ENCODE measurements at regions not wholly inside any gene's neighbourhood (a gene's known extent, or its start where the extent isn't known, plus 50 kb on each side); places are given as distances from the start of the nearest gene placed in this dataset.
"Not testable (repeated sequence)": the region's sequence is repeated elsewhere in the genome, so short reads cannot be mapped to it uniquely, and the experiment has no call there.

GRCh38 chr12:82600379-82600778 is 86.3 kb upstream of the TMTC2 start:
- TF ChIP-seq ZNF274 (IDR thresholded peaks at IDR 0.05; ENCODE audit: low read depth, low read length) = no peak
- H3K4me3 ChIP-seq (ENCODE audit: low read length) = no peak overlapping the region

- H3K4me3 ChIP-seq (ENCODE audit: low read length) = not testable (repeated sequence)
These were observed 83.1 kb upstream of the TMTC2 start for GRCh38 chr12:82603647-82604046.

GRCh38 chr12:82605115-82605514 is 81.6 kb upstream of the TMTC2 start:
- H3K4me3 ChIP-seq (ENCODE audit: low read length) = no peak overlapping the region
- TF ChIP-seq ZNF274 (IDR thresholded peaks at IDR 0.05; ENCODE audit: low read depth, low read length) = no peak

GRCh38 chr12:82608706-82609105 is 78.0 kb upstream of the TMTC2 start:
- TF ChIP-seq ZNF274 (IDR thresholded peaks at IDR 0.05; ENCODE audit: low read depth, low read length) = no peak

GRCh38 chr12:82609234-82609914 is 77.3 kb upstream of the TMTC2 start:
- TF ChIP-seq ZNF274 (IDR thresholded peaks at IDR 0.05; ENCODE audit: low read depth, low read length) = no peak
- no peak overlapping the region for H3K4me3 ChIP-seq (ENCODE audit: low read length)

More at GRCh38 chr12:82608706-82609105, 78.0 kb upstream of the TMTC2 start:
- no peak overlapping the region for H3K4me3 ChIP-seq (ENCODE audit: low read length)

- no peak for TF ChIP-seq ZNF274 (IDR thresholded peaks at IDR 0.05; ENCODE audit: low read depth, low read length)
- no peak overlapping the region for H3K4me3 ChIP-seq (ENCODE audit: low read length)
These were observed 67.1 kb upstream of the TMTC2 start for GRCh38 chr12:82619644-82620043.

- H3K4me3 ChIP-seq (ENCODE audit: low read length) = no peak overlapping the region
- TF ChIP-seq ZNF274 (IDR thresholded peaks at IDR 0.05; ENCODE audit: low read depth, low read length) = no peak
These were observed 65.8 kb upstream of the TMTC2 start for GRCh38 chr12:82620917-82621316.

- H3K4me3 ChIP-seq (ENCODE audit: low read length) = no peak overlapping the region
- TF ChIP-seq ZNF274 (IDR thresholded peaks at IDR 0.05; ENCODE audit: low read depth, low read length) = no peak
These were observed 61.2 kb upstream of the TMTC2 start for GRCh38 chr12:82625523-82625922.

GRCh38 chr12:82627799-82628198 is 58.9 kb upstream of the TMTC2 start:
- TF ChIP-seq ZNF274 (IDR thresholded peaks at IDR 0.05; ENCODE audit: low read depth, low read length) = no peak
- no peak overlapping the region for H3K4me3 ChIP-seq (ENCODE audit: low read length)

GRCh38 chr12:82634495-82635258 is 52.0 kb upstream of the TMTC2 start:
- H3K4me3 ChIP-seq (ENCODE audit: low read length) = not testable (repeated sequence)

GRCh38 chr12:82635263-82635662 is 51.4 kb upstream of the TMTC2 start:
- no peak for TF ChIP-seq ZNF274 (IDR thresholded peaks at IDR 0.05; ENCODE audit: low read depth, low read length)
- no peak overlapping the region for H3K4me3 ChIP-seq (ENCODE audit: low read length)
